Lower leg skin (tissue), 3 donors: ENCODE measurements at regions not wholly inside any gene's neighbourhood (a gene's known extent, or its start where the extent isn't known, plus 50 kb on each side); places are given as distances from the start of the nearest gene placed in this dataset.

Source experiments
- CTCF ChIP-seq, 3 donors: fragments of 450-650 bp; IDR thresholded peaks; one replicate each; pipeline ENCODE4 v1.5.1; 2016; ENCODE audit warnings: antibody characterized with exemption in 3 of 3, mild to moderate bottlenecking in 3 of 3, moderate library complexity in 2 of 3
- POLR2A ChIP-seq, 2 donors: fragments of 450-650 bp; IDR thresholded peaks; one replicate each; pipeline ENCODE4 v1.6.1; 2016 to 2017; ENCODE audit warnings: antibody characterized with exemption in 2 of 2, mild to moderate bottlenecking in 1 of 2, moderate library complexity in 1 of 2

- TF ChIP-seq CTCF (IDR thresholded peaks at IDR 0.05) (no peak), POLR2A (IDR thresholded peaks at IDR 0.05) (no peak)
Measured at GRCh38 chr4:23322732-23323131, 567.1 kb downstream of the PPARGC1A start.
